GM21737 (cell line): ENCODE measurements at regions not wholly inside any gene's neighbourhood (a gene's known extent, or its start where the extent isn't known, plus 50 kb on each side); places are given as distances from the start of the nearest gene placed in this dataset.

ENCODE experiments used
- ATAC-seq: cut with Tn5 transposase; IDR thresholded peaks from one replicate; pipeline ENCODE4 v1.9.1; 2021; ENCODE audit warnings: mild to moderate bottlenecking, moderate library complexity; ENCODE audit not compliant: unreplicated experiment

DNA sequence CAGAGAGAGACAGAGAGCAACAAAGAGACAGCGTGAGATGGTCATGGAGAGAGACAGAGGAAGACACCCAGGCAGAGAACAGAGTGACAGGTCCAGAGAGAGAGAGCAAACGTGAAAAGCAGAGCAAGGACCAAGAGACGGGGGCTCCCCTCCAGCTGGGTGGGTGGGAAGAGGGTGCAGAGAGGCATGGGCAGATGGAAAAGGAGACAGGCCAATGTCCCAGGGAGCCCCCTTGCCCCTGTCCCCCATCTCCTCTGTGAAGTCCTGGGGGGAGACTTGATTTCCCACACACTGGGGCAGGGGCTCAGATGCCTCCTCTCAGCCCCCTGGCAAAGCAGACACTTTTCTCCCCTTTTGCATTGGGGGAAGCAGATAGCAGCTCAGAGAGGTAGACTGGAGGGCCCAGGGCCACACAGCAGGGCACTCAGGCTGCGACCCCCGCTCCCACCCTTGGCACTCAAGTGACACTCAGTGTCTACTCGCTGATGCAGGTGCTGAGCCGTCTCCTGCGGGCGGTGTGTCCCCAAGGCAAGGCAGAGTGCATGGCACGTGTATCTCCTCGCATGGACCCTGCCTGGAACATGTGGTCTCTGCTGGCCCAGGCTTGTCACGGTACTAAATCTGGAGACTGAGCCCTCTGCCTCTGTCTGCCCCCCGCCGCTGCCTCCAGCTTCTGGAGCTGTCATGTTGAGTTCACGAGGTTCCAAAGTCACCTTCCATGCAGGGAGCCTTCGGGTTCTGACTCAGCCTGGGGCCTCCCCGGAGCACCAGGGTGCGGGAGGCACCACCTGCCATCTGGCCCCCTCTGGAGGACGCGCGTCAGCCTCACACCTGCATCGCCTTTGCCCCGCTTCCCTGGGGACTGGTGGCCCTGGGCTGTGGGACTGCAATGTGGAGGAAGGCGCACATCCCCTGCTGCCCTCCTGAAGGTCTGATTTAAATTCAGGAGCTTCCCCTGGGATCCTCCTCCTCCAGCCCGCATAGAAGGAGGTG is 215.9 kb upstream of the GSE1 start:
- ATAC-seq, result no peak

- no peak for ATAC-seq
Measured at GRCh38 chr16:85398050-85398451, 215.1 kb upstream of the GSE1 start.

- ATAC-seq, result no peak
Measured at GRCh38 chr16:85398688-85399582, 214.2 kb upstream of the GSE1 start.

DNA sequence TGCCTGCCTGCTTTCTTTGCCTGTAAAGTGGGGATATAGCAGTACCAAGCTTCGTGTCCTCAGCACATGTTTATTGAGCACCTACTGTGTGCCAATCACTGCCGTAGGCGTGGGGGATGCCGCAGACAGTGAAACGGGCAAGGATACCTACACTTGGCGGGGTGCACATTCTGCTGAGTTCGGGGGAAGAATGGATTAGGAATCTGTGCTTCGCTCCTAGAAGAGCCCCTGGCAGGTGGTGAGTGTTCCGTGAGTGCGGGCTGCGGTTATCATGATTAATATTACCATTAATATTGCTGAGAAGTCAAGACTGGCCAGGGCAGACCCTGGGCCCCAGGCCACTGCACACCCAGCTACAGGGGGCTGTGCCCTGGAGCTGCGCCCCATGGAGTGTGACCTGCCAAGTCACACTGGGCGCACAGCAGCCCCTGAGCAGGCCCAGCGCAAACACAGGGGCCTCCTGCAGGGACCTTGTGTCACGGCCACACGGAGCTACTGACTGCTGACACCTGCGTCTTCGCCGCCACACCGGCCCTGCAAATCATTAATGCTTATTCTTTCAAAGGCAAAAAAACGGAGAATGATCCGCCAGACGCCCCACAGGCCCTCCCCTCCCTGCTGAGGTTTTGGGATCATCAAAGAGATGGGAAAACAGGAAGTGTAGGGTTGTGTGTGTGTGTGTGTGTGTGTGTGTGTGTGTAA is 213.4 kb upstream of the GSE1 start:
- no peak for ATAC-seq

DNA sequence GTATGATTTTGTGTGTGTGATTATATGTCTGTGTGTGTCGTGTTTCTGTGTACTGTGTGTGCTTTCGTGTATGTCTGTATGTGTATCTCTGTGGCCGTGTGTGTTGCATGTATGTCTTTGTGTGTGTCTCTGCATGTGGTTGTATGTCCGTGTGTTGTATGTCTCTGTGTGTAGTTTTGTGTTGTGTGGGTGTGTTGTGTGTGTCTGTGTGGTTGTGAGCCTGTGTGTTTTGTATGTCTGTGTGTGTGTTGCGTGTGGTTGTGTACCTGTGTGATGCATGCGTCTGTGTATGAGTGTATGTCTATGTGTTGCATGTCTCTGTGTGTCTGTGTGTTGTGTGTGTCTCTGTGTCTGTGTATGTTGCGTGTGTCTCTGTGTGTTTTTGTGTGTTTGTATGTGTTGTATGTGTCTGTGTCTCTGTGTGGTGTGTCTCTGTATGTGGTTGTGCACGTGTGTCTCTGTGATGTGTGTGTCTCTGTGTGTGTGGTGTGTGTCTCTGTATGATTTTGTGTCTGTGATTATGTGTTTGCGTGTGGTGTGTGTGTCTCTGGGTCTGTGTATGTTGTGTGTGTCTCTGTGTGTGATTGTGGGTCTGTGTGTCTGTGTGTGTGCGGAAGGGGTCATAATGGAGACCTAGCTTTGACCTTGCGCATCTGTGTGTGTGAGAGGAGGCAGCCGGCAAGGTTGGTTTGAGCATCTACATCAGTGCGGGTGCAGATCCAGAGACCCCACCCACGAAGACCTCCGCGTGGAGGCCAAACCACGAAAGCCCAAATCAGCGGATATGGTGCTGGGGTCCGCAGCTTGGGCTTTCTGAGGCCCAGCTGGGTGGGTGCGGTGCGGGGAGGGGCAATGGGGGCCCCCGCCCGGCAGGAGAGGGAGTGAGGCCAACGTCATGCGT is 212.6 kb upstream of the GSE1 start:
- ATAC-seq, result no peak

DNA sequence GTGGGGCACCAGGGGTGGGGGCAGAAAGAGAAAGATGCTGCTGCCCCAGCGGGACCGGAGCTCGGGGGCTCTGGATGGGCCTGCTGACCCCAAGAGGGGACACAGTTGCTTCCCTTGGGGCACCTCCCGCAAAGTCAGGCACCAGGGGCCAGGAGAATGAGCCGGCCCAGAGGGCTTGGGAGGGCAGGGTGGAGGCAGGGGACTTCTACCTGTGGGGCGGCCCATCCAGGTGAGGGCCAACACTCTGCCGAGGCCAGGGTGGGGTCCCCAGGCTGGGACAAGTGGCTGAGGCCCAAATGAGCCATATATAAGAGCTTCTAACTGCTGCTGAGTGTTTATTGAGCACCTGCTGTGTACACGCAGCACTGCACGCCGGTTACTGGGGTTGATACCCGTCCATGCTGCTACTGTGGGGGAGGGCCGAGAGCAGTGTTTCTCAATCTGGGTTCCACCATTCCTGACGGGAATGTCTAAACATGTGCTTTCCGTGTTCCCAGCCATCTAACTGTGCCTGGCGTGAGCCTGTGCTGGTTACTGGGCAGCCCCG is 211.7 kb upstream of the GSE1 start:
- ATAC-seq, result no peak

DNA sequence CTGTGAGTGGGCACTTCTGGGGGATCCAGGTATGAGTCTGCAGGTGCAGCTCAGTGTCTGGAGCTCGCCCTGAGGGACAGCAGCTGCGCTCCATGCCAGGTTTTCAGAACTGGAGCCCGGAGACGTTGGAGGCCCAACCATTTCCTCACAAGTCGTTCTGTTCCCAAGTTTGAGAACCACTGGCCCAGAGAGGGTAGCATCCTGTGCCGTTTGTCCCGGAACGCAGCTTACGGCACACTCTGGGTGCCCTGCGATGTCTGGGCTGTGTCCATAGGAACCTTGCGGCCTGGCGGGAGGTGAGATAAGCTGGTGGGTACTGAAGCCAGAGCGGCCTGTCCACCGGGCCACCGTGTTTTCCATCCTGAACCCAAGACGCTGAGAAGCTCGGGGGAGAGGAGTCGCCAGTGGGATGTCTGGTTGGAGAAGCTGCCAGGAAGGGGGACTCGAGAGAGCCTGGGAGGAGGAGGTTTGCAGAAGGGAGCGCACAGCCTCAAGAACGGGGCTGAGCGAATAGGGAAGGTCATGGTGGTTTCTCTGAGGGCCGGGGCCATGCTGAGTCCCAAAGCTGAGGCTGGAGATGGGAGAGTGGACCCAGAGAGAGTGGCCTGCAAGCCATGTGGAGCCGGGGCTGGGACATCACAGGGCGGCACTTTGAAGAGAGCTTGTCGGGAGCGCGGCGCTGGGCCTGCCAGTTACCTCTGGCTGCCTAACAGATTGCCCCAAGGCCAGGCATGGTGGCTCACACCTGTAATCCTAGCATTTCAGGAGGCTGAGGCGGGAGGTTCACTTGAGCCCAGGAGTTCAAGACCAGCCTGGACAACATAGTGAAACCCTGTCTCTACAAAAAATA is 211.0 kb upstream of the GSE1 start:
- no peak for ATAC-seq

GRCh38 chr16:85402910-85403692 is 210.0 kb upstream of the GSE1 start:
- no peak for ATAC-seq

DNA sequence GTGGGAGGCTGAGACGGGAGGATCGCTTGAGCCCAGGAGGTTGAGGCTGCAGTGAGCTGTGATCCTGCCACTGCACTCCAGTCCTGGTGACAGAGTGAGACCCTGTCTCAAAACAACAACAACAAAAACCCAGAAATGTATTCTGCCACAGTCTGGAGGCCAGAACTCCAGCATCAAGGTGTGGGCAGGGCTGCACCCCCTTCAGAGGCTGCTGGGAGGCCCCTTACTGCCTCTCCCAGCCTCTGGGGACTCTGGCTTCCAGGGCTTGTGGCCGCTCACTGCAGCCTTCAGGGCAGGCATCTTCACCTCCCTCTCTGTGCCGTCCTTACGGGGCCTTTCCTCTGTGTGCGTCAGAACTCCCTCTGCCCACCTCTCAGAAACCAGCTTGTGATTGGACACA is 209.4 kb upstream of the GSE1 start:
- no peak for ATAC-seq

DNA sequence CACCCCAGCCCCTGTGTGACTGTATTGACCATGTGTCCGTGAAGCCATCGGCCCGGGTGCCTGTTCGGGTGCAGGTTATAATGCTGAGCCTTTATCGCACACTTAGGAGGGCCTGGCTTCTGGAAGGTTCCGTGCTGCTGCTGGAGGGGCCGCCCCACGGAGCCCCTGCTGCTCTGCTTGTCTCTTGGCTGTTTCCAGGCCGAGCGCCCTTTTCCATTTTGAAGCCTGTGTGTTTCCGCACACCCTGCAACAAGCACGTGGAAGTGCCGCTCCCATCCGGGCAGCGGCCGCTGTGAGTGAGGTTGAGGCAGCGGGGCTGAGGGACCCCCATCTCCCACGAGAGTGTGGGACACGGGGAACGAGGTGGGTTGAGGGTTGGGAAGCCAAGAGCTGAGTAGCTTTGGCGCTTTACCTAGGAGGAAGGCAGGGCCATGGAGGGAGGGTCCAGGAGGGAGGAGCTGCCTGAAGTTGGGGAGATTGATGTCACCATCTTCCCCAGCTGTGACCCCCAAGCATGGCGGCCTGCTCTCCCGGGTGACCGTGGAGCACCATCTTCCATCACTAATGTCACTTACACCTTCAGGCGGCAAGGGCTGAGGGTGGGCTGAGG is 200.1 kb upstream of the GSE1 start:
- no peak for ATAC-seq

DNA sequence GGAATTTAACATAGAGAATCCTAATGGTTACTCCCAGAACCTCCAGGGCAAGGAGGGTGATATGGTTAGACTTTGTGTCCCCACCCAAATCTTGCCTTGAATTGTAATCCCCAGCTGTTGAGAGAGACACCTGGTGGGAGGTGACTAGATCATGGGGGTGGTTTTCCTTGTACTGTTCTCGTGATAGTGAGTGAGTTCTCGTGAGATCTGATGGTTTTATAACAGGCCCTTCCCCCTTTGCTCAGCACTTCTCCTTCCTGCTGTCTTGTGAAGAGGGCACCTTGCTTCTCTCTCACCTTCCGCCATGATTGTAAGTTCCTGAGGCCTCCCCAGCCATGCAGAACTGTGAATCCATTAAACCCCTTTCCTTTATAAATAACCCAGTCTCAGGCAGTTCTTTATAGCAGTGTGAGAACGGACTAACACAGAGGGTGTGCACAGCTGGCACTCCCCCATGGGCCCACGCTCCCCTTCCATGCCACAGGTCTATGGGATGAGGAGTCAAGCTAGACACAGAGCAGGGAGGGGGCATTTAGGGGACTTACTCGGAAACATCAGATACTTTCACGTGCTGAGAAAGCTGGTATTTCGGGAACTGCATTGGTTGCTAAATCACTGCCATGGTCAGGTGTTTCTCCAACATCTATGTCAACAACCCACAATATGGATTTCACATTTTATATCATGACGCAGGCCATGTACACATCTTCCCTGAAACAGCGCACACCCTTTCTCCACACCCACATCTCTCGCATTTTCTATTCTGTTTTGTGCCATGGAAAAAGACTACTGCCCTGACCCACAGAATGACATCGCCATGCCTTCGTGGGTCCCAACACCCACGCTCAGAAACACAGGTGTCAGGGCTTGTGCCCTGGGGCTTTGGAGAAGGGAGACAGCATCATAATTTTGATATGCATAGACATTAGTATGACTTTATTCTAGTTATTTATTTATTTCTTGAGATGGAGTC is 199.1 kb upstream of the GSE1 start:
- ATAC-seq, result no peak

DNA sequence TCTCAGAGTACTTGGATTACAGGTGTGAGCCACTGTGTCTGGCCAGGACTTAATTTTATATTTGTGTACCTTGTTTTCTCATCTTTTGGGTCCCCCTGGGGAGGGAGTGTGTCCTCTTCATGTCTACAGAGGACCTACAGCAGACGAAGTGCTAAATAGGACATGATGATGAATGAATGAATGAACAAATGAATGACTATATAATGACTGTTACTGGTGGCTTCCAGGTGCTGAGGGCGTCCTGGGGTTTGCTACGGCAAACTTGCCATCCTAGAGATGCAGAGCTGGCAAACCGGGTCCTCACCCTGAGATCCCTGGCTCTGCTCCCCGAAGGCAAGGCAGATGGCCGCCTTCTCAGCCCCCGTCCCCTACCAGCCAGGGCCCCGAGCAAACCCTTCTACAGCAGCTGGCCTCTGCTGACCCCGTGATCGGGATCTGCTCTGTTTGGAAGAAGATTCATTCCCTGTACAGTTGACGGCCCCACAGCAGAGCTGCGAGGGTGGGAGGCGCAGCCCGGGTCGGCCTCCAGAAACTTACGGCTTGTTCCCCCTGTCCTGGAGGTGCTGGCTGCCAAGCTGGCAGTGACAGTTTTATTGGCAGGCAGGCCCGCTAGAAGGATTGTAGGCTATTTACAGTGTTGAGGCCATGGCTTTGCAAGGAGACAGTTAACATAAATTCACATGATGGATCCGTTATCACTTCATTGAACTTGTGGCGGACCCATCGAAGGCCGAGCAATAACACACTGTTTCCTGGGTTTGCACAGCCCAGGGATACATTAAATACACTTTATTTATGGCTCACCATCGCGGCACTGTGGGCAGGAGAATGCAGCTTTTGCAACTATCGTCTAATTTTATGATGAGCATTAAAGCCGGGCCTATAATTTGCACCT is 197.7 kb upstream of the GSE1 start:
- no peak for ATAC-seq

DNA sequence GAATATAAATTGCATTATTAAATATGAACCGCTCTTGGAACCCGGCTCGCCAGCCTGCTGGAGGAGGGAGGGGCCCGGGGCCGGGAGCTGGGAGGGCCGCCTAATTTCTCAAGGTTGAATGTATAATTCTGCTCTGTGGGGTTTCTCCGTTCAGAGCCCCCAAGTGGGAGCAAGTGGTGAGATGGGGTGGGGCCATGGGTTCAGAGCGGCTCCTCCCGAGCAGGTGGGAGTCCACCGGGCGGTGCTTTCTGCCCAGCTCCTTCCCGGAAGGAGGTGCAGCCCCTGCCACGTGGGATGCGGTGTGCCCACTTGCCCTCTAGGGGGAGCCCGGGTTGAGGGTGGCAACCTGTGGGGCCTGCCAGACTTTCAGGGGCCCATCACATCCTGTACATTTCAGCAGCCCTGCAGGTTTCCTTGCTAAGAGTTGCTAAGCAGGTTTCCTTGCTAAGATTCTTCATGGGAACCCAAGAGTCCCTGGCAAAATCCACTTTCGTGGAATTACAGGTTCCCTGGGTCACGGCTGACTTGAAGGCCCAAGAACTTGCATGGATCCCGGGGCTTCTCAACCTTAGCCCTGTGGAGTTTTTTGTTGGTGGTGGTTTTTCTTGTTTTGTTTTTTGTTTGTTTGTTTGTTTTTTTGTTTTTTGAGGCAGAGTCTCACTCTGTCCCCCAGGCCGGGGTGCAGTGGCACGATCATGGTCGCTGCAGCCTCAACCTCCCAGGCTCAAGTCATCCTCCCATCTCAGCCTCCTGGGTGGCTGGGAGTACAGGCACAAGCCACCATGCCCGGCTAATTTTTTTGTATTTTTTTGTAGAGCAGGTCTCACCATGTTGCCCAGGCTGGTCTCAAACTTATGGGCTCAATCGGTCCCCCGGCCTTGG is 196.7 kb upstream of the GSE1 start:
- no peak for ATAC-seq

- no peak for ATAC-seq
Measured at GRCh38 chr16:85417156-85417860, 195.8 kb upstream of the GSE1 start.
